GM12865 (cell line): ENCODE measurements at regions not wholly inside any gene's neighbourhood (a gene's known extent, or its start where the extent isn't known, plus 50 kb on each side); places are given as distances from the start of the nearest gene placed in this dataset.
"Not testable (repeated sequence)": the region's sequence is repeated elsewhere in the genome, so short reads cannot be mapped to it uniquely, and the experiment has no call there.

Source experiments
- DNase-seq: peaks from one replicate; pipeline ENCODE4 v3.0.0; 2010; ENCODE audit warnings: low read depth
- H3K4me3 ChIP-seq: 2 replicates; pipeline ENCODE4 v1.5.1; 2011; ENCODE audit warnings: mild to moderate bottlenecking, low read depth, low read length, control low read depth
- CTCF ChIP-seq: IDR thresholded peaks from 2 replicates; pipeline ENCODE4 v1.5.1; 2011; ENCODE audit warnings: low read length, control low read depth, low read depth, inconsistent platforms; ENCODE audit not compliant: insufficient read depth; ENCODE audit errors: missing control alignments

GRCh38 chr7:66443946-66444345 lies 184.7 kb upstream of the KCTD7 start:
- DNase-seq, result no peak
- TF ChIP-seq CTCF, result no peak
- no peak overlapping the region for H3K4me3 ChIP-seq

- H3K4me3 ChIP-seq, DNase-seq: not testable (repeated sequence)
Measured at GRCh38 chr7:66447007-66447406, 181.7 kb upstream of the KCTD7 start.

- not testable (repeated sequence) for DNase-seq
Measured at GRCh38 chr7:66450814-66451213, 177.9 kb upstream of the KCTD7 start.

GRCh38 chr7:66451713-66452112 lies 177.0 kb upstream of the KCTD7 start:
- DNase-seq, result peak; percentile 12
- H3K4me3 ChIP-seq, result not testable (repeated sequence)

More at GRCh38 chr7:66450814-66451213, 177.9 kb upstream of the KCTD7 start:
- not testable (repeated sequence) for H3K4me3 ChIP-seq

- H3K4me3 ChIP-seq, result no peak overlapping the region
- no peak for DNase-seq
- TF ChIP-seq CTCF, result no peak
Measured at GRCh38 chr7:66452165-66452564, 176.5 kb upstream of the KCTD7 start.

- DNase-seq, result no peak
- no peak for TF ChIP-seq CTCF
- no peak overlapping the region for H3K4me3 ChIP-seq
Measured at GRCh38 chr7:66453340-66453739, 175.3 kb upstream of the KCTD7 start.

GRCh38 chr7:66454600-66455225 lies 174.0 kb upstream of the KCTD7 start:
- no peak for DNase-seq
- H3K4me3 ChIP-seq, result no peak overlapping the region
- no peak for TF ChIP-seq CTCF

- DNase-seq, H3K4me3 ChIP-seq: not testable (repeated sequence)
Measured at GRCh38 chr7:66455432-66455831, 173.2 kb upstream of the KCTD7 start.

- DNase-seq, H3K4me3 ChIP-seq: not testable (repeated sequence)
Measured at GRCh38 chr7:66456431-66456830, 172.2 kb upstream of the KCTD7 start.

- not testable (repeated sequence) for DNase-seq
Measured at GRCh38 chr7:66458991-66459390, 169.7 kb upstream of the KCTD7 start.

GRCh38 chr7:66459783-66460413 lies 168.8 kb upstream of the KCTD7 start:
- DNase-seq, result not testable (repeated sequence)

More at GRCh38 chr7:66458991-66459390, 169.7 kb upstream of the KCTD7 start:
- H3K4me3 ChIP-seq, result not testable (repeated sequence)

More at GRCh38 chr7:66459783-66460413, 168.8 kb upstream of the KCTD7 start:
- H3K4me3 ChIP-seq, result not testable (repeated sequence)
